GM19035 (cell line): ENCODE measurements at regions not wholly inside any gene's neighbourhood (a gene's known extent, or its start where the extent isn't known, plus 50 kb on each side); places are given as distances from the start of the nearest gene placed in this dataset.
"Not testable (repeated sequence)": the region's sequence is repeated elsewhere in the genome, so short reads cannot be mapped to it uniquely, and the experiment has no call there.

Source experiments
- ATAC-seq: cut with Tn5 transposase; IDR thresholded peaks from one replicate; pipeline ENCODE4 v1.9.1; 2021; ENCODE audit not compliant: unreplicated experiment

DNA sequence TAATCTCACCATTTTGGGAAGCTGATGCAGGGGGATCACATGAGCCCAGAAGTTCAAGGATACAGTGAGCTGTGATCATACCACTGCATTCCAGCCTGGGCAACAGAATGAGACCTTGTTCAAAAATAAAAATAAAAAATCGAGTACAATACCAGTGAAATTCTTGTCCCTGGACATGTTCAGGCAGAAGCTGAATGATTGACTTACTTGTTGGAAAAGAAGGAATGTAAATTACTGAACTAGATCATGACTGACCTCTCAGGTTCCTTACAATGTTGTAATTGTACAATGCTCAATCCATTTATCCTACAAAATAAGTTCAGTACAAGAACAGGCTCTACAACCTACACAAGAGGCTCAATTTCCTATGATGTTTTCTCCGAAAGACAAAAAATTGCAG lies 1010.4 kb downstream of the TLE1 start:
- ATAC-seq: no peak

GRCh38 chr9:80673496-80673895 lies 1015.9 kb downstream of the TLE1 start:
- ATAC-seq: no peak

- no peak for ATAC-seq
Observed at GRCh38 chr9:80665479-80665878, 1023.9 kb downstream of the TLE1 start.

- ATAC-seq: no peak
Observed at GRCh38 chr9:80664327-80665210, 1024.8 kb downstream of the TLE1 start.

- not testable (repeated sequence) for ATAC-seq
Observed at GRCh38 chr9:80659751-80660150, 1029.6 kb downstream of the TLE1 start.

DNA sequence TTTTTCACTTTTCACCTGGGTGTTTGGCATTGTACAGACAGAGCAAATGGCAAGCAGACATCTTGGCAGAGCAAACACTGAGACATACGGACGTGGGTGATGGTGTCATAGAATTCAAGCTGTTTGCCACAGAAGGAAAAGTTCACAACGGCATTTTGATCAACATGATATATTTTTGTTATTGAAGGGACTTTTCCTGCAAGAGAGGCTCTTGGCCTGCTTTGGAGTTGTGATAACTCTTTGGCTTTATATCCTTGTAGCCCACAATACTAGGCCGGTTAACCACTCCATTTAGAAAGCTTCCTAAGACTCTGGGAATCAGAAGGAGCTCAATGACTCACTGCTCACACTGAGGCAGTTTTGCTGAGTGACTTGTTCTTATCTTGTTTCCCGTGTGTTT lies 1038.3 kb downstream of the TLE1 start:
- ATAC-seq: no peak

DNA sequence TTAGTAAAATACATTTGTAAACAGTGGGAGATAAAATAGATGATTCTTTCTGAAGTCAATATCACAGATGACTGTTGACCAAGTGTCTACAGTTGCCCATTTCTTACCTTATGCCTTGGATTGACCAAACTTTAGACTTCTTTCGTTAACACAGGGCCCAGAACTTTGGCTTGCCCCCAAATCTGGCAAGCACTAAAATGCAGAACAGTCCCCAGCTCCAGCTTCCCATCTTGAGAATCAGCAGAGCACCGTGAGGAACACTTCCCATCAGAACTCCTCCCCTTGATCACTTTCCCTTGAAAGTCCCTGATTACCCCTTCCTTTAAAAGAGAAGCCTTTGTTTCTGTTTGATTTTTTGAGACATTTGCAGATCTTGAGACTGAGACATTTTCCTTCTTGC lies 1039.9 kb downstream of the TLE1 start:
- no peak for ATAC-seq

DNA sequence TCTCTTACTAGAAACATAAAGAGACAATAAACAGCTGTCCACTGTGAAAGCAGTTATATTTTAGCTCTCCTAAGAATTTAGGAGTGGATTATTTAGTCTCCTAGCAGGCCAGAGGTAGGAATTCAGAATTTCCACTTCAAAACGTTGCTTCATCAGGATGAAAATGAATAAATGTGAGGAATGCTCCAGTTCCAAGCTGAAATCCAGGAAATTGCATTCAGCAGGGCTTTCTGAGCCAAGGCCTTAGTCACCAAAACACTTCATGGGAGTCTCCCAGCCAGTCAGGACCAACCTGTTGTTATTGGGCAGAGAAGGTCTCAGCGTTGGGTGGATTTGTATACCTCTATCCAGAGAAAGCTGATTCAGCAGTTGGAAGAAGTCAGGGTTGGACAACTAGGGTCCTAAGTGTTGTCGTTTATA lies 1040.3 kb downstream of the TLE1 start:
- ATAC-seq: no peak

GRCh38 chr9:80648336-80648735 lies 1041.0 kb downstream of the TLE1 start:
- no peak for ATAC-seq

GRCh38 chr9:80646211-80646610 lies 1043.1 kb downstream of the TLE1 start:
- no peak for ATAC-seq

DNA sequence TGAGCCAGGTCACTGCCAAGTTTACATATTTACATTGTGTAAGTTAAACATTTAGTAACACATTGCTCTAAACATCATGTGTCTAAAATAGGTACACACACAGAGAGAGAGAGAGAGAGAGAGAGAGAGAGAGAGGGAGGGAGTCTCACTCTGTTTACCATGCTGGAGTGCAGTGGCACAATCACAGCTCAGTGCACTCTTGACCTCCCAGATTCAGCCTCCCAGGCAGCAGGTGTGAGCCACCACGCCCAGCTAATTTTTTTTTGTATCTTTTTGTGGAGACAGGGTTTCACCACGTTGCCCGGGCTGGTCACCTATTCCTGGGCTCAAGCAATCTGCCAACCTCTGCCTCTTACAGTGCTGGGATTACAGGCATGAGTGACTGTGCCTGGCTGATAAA lies 1045.3 kb downstream of the TLE1 start:
- ATAC-seq: no peak

GRCh38 chr9:80635065-80635464 lies 1054.3 kb downstream of the TLE1 start:
- ATAC-seq: no peak

DNA sequence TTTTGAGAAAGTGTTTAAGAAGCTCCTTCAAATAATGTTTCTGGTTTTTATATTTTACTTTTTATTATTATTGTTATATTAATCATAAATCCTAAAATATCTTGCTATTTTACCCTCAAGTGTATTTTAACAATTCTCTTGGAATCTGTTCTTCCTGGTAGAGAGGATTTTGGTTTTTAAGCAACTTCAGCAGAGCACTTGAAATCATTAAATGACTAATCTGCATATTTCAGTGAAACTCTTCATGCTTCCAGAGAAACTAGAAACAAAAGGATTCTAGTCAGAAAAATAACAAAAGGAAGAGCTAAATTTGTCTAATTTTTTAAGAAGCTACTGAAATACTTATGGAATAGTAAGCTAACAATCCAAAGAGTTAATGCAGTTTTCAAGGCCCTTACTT lies 1057.3 kb downstream of the TLE1 start:
- no peak for ATAC-seq

DNA sequence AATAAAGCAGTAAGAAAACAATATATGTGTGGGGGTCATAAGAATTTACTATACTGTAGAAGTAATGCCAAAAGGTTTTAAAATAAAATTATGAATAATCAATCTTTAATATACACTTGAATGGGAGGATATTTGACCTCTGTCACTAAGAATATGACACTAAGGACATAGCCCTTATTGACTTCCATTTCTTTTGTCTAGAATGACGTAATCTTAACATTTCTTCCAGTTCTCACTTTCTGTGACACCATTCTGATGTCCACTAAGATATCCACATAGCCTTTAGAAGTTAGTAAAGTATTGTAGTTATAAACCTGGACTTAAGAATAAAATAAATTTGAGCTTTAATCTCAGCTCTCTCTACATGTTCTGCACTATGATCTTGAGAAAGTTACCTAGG lies 1050.7 kb downstream of the TLE4 start:
- ATAC-seq: no peak

- no peak for ATAC-seq
Observed at GRCh38 chr9:80619356-80619755, 1047.6 kb downstream of the TLE4 start.

DNA sequence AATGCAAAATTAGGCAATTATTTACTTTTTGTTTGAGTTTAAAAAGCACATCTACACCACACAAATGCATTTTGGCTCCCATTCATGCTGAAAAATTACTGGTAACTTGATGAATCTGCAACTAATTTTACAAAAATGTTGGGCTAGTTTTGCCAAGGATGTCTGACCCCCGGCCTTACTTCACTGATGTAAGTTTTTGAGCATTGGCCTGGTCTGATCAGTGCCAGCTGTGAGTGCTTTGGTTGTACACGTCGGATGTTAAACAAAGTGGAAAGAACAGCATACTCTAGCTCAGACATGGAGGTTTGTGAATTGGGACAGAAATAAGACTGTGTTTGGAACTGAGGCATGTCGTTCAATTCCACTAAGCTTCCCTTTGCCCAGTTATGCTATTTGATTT lies 1044.2 kb downstream of the TLE4 start:
- ATAC-seq: no peak

DNA sequence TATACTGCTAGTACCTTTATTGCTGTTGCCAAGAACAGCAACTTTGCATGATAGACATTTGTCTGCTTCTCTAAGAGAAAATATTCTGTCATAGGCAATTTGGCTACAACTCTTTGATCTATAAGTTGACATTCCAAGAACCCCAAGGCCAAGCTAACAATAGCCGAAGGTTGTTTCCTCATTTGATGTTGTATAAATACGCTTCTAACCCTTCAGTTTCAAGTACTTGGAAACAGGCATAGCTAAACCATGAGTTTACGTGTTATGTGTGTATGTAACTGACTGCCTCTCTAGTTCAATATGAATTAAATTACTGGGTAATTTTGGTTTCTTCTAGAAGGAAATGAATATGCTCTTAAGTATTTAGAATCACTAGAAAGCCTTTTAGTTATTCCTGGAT lies 1034.0 kb downstream of the TLE4 start:
- no peak for ATAC-seq

DNA sequence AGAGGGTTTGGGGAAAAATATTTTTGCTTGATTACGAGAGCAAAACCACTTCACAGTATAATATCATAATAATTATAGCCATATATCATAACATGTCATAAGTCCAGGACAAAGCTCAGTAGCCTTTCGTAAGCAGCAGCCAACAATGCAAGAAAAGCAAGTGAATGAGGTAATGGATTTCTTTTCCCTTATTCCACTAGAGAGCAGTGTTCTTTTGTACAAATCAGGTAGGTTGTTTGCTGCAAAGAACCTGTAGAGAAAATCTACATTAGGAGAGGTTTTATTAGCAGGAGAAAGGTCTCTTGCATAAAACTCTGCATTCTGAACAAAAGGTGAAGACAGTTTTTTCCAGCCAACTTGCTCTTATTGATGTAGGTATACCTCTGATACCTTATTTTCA lies 1033.4 kb downstream of the TLE4 start:
- no peak for ATAC-seq

- no peak for ATAC-seq
Observed at GRCh38 chr9:80602291-80602690, 1030.5 kb downstream of the TLE4 start.

GRCh38 chr9:80596579-80596978 lies 1024.8 kb downstream of the TLE4 start:
- ATAC-seq: no peak

- no peak for ATAC-seq
Observed at GRCh38 chr9:80595192-80595591, 1023.4 kb downstream of the TLE4 start.

DNA sequence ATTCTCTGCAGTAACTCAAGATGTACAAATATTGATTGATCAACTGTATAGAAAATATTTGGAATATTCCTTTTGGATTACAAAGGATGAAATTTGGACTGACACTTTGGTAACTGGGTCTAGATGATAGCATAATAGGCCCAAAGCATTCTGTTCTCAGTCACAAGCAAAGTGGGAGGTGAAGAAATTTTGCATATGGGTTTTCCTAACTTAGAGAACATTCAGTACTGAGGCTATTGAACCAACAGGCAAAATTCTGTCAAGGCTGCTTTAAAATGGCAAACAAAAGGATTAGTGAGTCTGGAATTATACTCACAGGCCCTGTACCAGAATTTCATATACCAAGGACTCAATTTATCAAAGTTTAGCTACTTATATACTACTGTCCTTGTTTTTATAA lies 1020.6 kb downstream of the TLE4 start:
- no peak for ATAC-seq

- ATAC-seq: no peak
Observed at GRCh38 chr9:80586786-80587330, 1015.1 kb downstream of the TLE4 start.
